GM19455 (cell line): ENCODE measurements at regions not wholly inside any gene's neighbourhood (a gene's known extent, or its start where the extent isn't known, plus 50 kb on each side); places are given as distances from the start of the nearest gene placed in this dataset.

Experiments used
- ATAC-seq: cut with Tn5 transposase; IDR thresholded peaks from one replicate; pipeline ENCODE4 v1.9.1; 2021; ENCODE audit not compliant: unreplicated experiment

GRCh38 chr6:23964865-23965264 lies 161.2 kb upstream of the NRSN1 start:
- no peak for ATAC-seq

- ATAC-seq: no peak
Measured at GRCh38 chr6:23969344-23969743, 156.7 kb upstream of the NRSN1 start.

GRCh38 chr6:23977706-23978105 lies 148.3 kb upstream of the NRSN1 start:
- no peak for ATAC-seq

- ATAC-seq: no peak
Measured at GRCh38 chr6:23980965-23981364, 145.1 kb upstream of the NRSN1 start.

- ATAC-seq: no peak
Measured at GRCh38 chr6:23981923-23982322, 144.1 kb upstream of the NRSN1 start.

- ATAC-seq: no peak
Measured at GRCh38 chr6:23983735-23984134, 142.3 kb upstream of the NRSN1 start.

- no peak for ATAC-seq
Measured at GRCh38 chr6:23985015-23985414, 141.0 kb upstream of the NRSN1 start.

- no peak for ATAC-seq
Measured at GRCh38 chr6:23989885-23990533, 136.0 kb upstream of the NRSN1 start.

- no peak for ATAC-seq
Measured at GRCh38 chr6:23994013-23994412, 132.0 kb upstream of the NRSN1 start.

- no peak for ATAC-seq
Measured at GRCh38 chr6:24004062-24004461, 122.0 kb upstream of the NRSN1 start.

- ATAC-seq: no peak
Measured at GRCh38 chr6:24004659-24005058, 121.4 kb upstream of the NRSN1 start.

GRCh38 chr6:24006254-24006653 lies 119.8 kb upstream of the NRSN1 start:
- no peak for ATAC-seq

- no peak for ATAC-seq
Measured at GRCh38 chr6:24009319-24009718, 116.7 kb upstream of the NRSN1 start.

GRCh38 chr6:24010133-24010532 lies 115.9 kb upstream of the NRSN1 start:
- ATAC-seq: no peak

GRCh38 chr6:24016286-24016685 lies 109.7 kb upstream of the NRSN1 start:
- ATAC-seq: no peak

GRCh38 chr6:24016857-24017256 lies 109.2 kb upstream of the NRSN1 start:
- no peak for ATAC-seq

GRCh38 chr6:24019393-24019792 lies 106.6 kb upstream of the NRSN1 start:
- ATAC-seq: no peak

- no peak for ATAC-seq
Measured at GRCh38 chr6:24019830-24020229, 106.2 kb upstream of the NRSN1 start.

GRCh38 chr6:24026050-24026449 lies 100.0 kb upstream of the NRSN1 start:
- no peak for ATAC-seq

- ATAC-seq: no peak
Measured at GRCh38 chr6:24031496-24031895, 94.5 kb upstream of the NRSN1 start.

- ATAC-seq: no peak
Measured at GRCh38 chr6:24032896-24033688, 92.9 kb upstream of the NRSN1 start.

- ATAC-seq: no peak
Measured at GRCh38 chr6:24043848-24044247, 82.2 kb upstream of the NRSN1 start.
